Right lobe of liver (tissue), 4 donors: ENCODE measurements at regions not wholly inside any gene's neighbourhood (a gene's known extent, or its start where the extent isn't known, plus 50 kb on each side); places are given as distances from the start of the nearest gene placed in this dataset.

ENCODE experiments used
- CTCF ChIP-seq, 4 donors: fragments of 200-600 bp in 3 of 4; fragments of 450-650 bp in 1 of 4; IDR thresholded peaks; one replicate each; pipeline versions ENCODE4 v1.5.1 to v1.8.0; 2016 to 2022; ENCODE audit warnings: antibody characterized with exemption in 4 of 4, mild to moderate bottlenecking in 2 of 4
- POLR2A ChIP-seq: fragments of 450-650 bp; IDR thresholded peaks from one replicate; pipeline ENCODE4 v1.6.1; 2017; ENCODE audit warnings: antibody characterized with exemption, mild to moderate bottlenecking
- donor health status: DM: no; HTN: no; CAD: no.
- donor health status: DM: no; HTN: no; CAD: no.
- donor health status: DM: no; HTN: yes; CAD: no.

- no peak for TF ChIP-seq CTCF (IDR thresholded peaks at IDR 0.05)
- no peak for TF ChIP-seq POLR2A
These were observed 608.5 kb downstream of the RNF144A start for GRCh38 chr2:7525746-7526145.
